Mammary epithelial cell (primary cell): ENCODE measurements at regions not wholly inside any gene's neighbourhood (a gene's known extent, or its start where the extent isn't known, plus 50 kb on each side); places are given as distances from the start of the nearest gene placed in this dataset.

Experiments
- CTCF ChIP-seq, 2 donors: IDR thresholded peaks in 1 of 2; conservative IDR thresholded peaks in 1 of 2; 2 replicates each; pipeline ENCODE4 v1.5.1; 2011 to 2012; ENCODE audit warnings: inconsistent platforms in 2 of 2, low read length in 2 of 2, mild to moderate bottlenecking in 2 of 2, control low read depth in 1 of 2, low read depth in 1 of 2; ENCODE audit not compliant: insufficient read depth in 1 of 2; ENCODE audit errors: extremely low read depth in 1 of 2
- EZH2 ChIP-seq: IDR thresholded peaks from 2 replicates; pipeline ENCODE4 v1.6.1; 2012; ENCODE audit warnings: low read length, inconsistent platforms, borderline replicate concordance

- TF ChIP-seq CTCF (conservative IDR thresholded peaks at IDR 0.05 in 1 of 2, IDR thresholded peaks at IDR 0.05 in 1 of 2; ENCODE audit: extremely low read depth in 1 of 2, insufficient read depth in 1 of 2, low read depth in 1 of 2, low read length in 2 of 2) (no peak), EZH2 (no peak)
Observed at GRCh38 chr9:4433379-4433778, 56.9 kb upstream of the SLC1A1 start.
